Kidney (tissue), 13 donors: ENCODE measurements at regions not wholly inside any gene's neighbourhood (a gene's known extent, or its start where the extent isn't known, plus 50 kb on each side); places are given as distances from the start of the nearest gene placed in this dataset.

Experiments
- DNase-seq, 5 donors: peaks; one replicate each; pipeline ENCODE4 v3.0.0-alpha.2; 2013 to 2020
- FAIRE-seq: peaks from 2 replicates; lab custom pipeline; 2012; peaks lifted over from hg19 to GRCh38; lab: Jason Lieb, UNC
- H3K27ac ChIP-seq, 2 donors: one replicate each; pipeline ENCODE4 v1.7.0; 2013; ENCODE audit warnings: low read depth in 2 of 2, low read length in 2 of 2, inconsistent platforms in 1 of 2
- H3K27me3 ChIP-seq: one replicate; pipeline ENCODE4 v1.7.1; 2013; ENCODE audit warnings: low read length, inconsistent platforms; ENCODE audit not compliant: control insufficient read depth, insufficient read depth
- H3K36me3 ChIP-seq, 3 donors: one replicate each; pipeline versions ENCODE4 v1.7.0 to v1.7.1; 2013; ENCODE audit warnings: low read length in 3 of 3, control low read depth in 1 of 3, inconsistent platforms in 1 of 3; ENCODE audit not compliant: insufficient read depth in 3 of 3, control insufficient read depth in 2 of 3
- H3K4me1 ChIP-seq, 3 donors: one replicate each; pipeline versions ENCODE4 v1.7.0 to v1.7.1; 2013; ENCODE audit warnings: low read length in 3 of 3, inconsistent platforms in 1 of 3, low read depth in 1 of 3; ENCODE audit not compliant: control insufficient read depth in 2 of 3, insufficient read depth in 2 of 3
- H3K4me3 ChIP-seq, 3 donors: one replicate each; pipeline versions ENCODE4 v1.7.0 to v1.8.1; 2013; ENCODE audit warnings: low read length in 3 of 3, control low read depth in 1 of 3, inconsistent platforms in 1 of 3
- H3K9ac ChIP-seq, 3 donors: one replicate each; pipeline versions ENCODE4 v1.7.0 to v1.7.1; 2013; ENCODE audit warnings: low read length in 3 of 3, control low read depth in 1 of 3, inconsistent platforms in 1 of 3
- H3K9me3 ChIP-seq, 3 donors: one replicate each; pipeline versions ENCODE4 v1.7.0 to v1.7.1; 2013; ENCODE audit warnings: low read length in 3 of 3, control low read depth in 1 of 3, inconsistent platforms in 1 of 3; ENCODE audit not compliant: control insufficient read depth in 2 of 3, insufficient read depth in 1 of 3
- intact Hi-C: fragments of 100-400 bp; cut with DNase I; formaldehyde crosslinking; loops from one replicate; pipeline ENCODE4 v1.11.1; 2022
- TF ChIP-seq, protein P1 (sequence below): IDR thresholded peaks from 3 replicates; pipeline ENCODE4 v1.5.1; 2012; ENCODE audit warnings: mild to moderate bottlenecking, moderate library complexity, borderline replicate concordance; ENCODE audit not compliant: insufficient read depth; ENCODE audit errors: extremely low read depth
- donor health status: control.
- donor health status: control.
- donor health status: control.
- donor health status: control.
- donor health status: control.
- donor health status: DM: yes; HTN: yes; CAD: no.
- donor health status: Normal renal cell carcinoma (clear cell type).

DNA sequence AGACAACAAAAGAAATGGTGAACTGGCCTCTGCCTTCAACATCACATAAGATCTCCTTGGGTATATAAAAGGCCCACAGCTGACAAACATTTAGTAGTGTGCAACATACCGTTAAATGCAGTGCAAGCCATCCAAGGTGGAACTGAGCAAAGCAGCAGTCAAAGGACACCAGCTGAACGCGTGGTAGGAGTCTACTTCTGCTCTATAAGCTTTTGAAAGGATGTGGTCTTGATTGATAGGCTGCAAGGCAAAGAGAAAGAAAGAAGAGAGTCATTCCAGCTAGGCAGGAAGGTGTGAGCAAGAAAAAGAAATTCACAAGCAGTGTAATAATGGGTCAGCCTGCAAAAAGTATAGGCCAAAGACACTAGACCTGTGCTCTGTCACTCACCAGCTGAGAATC is 356.3 kb downstream of the SATB2 start:
- intact Hi-C loops: no loop called here
- TF ChIP-seq, protein P1, sequence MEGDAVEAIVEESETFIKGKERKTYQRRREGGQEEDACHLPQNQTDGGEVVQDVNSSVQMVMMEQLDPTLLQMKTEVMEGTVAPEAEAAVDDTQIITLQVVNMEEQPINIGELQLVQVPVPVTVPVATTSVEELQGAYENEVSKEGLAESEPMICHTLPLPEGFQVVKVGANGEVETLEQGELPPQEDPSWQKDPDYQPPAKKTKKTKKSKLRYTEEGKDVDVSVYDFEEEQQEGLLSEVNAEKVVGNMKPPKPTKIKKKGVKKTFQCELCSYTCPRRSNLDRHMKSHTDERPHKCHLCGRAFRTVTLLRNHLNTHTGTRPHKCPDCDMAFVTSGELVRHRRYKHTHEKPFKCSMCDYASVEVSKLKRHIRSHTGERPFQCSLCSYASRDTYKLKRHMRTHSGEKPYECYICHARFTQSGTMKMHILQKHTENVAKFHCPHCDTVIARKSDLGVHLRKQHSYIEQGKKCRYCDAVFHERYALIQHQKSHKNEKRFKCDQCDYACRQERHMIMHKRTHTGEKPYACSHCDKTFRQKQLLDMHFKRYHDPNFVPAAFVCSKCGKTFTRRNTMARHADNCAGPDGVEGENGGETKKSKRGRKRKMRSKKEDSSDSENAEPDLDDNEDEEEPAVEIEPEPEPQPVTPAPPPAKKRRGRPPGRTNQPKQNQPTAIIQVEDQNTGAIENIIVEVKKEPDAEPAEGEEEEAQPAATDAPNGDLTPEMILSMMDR: no peak
- Histone ChIP-seq H3K27ac (no peak overlapping the region), H3K27me3 (no peaks in the 10 kb centered on the region), H3K9ac (no peak overlapping the region), H3K36me3 (no peaks in the 10 kb centered on the region), H3K4me3 (no peak overlapping the region), H3K4me1 (no peaks in the 10 kb centered on the region), H3K9me3 (no peaks in the 10 kb centered on the region)
- DNase-seq: no peak
- no peak for FAIRE-seq

DNA sequence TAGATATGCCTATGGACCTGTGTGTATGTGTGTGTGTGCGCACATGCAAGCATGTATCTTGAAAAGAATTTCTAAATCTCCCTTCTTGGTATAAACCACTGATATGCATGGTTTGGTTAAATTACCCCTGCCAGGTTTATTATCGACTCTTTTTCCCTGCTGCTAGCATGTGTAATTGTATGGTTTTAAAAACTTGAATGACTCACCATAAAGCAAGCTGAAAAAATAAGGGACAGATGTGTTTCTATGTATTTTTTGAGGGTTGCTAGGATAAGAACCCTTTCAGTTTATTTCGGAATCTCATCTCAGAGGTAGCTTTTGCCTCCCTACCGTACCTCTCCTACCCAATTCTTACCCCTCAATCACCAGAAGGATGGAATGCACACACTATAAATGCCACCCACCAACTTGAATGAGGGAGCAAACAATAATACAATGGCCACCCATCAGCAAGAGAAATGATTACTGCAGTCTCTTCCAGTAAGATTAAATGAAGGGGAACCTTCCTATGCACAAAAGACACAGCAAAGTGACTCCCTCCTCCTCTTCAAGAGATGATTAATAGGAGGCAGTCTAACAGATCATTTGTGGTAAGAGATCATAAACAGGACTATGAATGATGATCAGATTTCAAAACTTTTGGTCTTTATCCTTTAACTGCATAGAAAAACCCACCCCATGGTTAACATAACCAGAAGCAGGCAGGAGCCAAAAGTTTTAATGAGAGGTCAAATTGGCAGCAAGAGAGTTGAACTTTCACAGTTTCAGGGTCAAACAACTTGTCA is 357.2 kb downstream of the SATB2 start:
- Histone ChIP-seq H3K4me1 (no peaks in the 10 kb centered on the region), H3K27ac (no peak overlapping the region), H3K4me3 (no peak overlapping the region), H3K27me3 (no peaks in the 10 kb centered on the region), H3K9me3 (no peaks in the 10 kb centered on the region), H3K9ac (no peak overlapping the region), H3K36me3 (no peaks in the 10 kb centered on the region)
- DNase-seq: no peak
- TF ChIP-seq, protein P1: no peak
- intact Hi-C loops: no loop called here
- FAIRE-seq: no peak

DNA sequence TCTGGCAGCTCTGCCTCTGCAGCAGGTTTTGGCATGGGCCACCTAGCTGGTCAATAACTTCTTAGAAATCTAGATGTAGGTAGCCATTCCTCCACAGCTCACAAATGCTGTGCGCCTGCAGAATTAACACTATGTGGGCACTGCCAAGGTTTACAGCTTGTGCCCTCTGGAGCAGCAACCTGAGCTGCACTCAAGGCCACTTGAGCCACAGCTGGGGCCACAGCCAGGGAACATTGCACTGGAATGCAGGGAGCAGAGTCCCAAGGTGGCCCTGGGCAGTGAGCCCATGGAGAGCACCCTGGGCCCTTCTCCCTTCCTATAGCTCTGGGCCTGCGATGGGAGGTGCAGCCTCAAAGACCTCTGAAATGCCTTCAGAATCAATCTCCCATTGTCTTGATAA is 365.3 kb downstream of the SATB2 start:
- DNase-seq (no peak), FAIRE-seq (no peak)
- H3K27me3 ChIP-seq: no peaks in the 10 kb centered on the region
- no peaks in the 10 kb centered on the region for H3K4me1 ChIP-seq
- H3K27ac ChIP-seq: no peak overlapping the region
- H3K9me3 ChIP-seq: no peaks in the 10 kb centered on the region
- TF ChIP-seq, protein P1: no peak
- no peak overlapping the region for H3K9ac ChIP-seq
- H3K4me3 ChIP-seq: no peak overlapping the region
- no peaks in the 10 kb centered on the region for H3K36me3 ChIP-seq
- intact Hi-C loops: no loop called here
